Loucy (cell line): ENCODE measurements at regions not wholly inside any gene's neighbourhood (a gene's known extent, or its start where the extent isn't known, plus 50 kb on each side); places are given as distances from the start of the nearest gene placed in this dataset.

Experiments
- EZH2phosphoT487 ChIP-seq: fragments of 200-600 bp; IDR thresholded peaks from 2 replicates; pipeline ENCODE4 v1.6.1; 2018; ENCODE audit warnings: antibody characterized with exemption, mild to moderate bottlenecking, moderate library complexity, borderline replicate concordance
- TF ChIP-seq, protein P1 (sequence below): fragments of 200-600 bp; sonication (generic); conservative IDR thresholded peaks from 2 replicates; pipeline ENCODE4 v1.5.1; 2014; ENCODE audit warnings: mild to moderate bottlenecking, antibody characterized with exemption, low read length

GRCh38 chr7:115693779-115694178, 336.8 kb downstream of the TFEC start:
- TF ChIP-seq, protein P1, sequence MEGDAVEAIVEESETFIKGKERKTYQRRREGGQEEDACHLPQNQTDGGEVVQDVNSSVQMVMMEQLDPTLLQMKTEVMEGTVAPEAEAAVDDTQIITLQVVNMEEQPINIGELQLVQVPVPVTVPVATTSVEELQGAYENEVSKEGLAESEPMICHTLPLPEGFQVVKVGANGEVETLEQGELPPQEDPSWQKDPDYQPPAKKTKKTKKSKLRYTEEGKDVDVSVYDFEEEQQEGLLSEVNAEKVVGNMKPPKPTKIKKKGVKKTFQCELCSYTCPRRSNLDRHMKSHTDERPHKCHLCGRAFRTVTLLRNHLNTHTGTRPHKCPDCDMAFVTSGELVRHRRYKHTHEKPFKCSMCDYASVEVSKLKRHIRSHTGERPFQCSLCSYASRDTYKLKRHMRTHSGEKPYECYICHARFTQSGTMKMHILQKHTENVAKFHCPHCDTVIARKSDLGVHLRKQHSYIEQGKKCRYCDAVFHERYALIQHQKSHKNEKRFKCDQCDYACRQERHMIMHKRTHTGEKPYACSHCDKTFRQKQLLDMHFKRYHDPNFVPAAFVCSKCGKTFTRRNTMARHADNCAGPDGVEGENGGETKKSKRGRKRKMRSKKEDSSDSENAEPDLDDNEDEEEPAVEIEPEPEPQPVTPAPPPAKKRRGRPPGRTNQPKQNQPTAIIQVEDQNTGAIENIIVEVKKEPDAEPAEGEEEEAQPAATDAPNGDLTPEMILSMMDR, result no peak
- TF ChIP-seq EZH2phosphoT487, result no peak
